NCI-H446 (cell line): ENCODE measurements at regions not wholly inside any gene's neighbourhood (a gene's known extent, or its start where the extent isn't known, plus 50 kb on each side); places are given as distances from the start of the nearest gene placed in this dataset.

ENCODE experiments used
- DNase-seq, 2 experiments: peaks; one replicate each; lab custom pipeline; 2025; lab: John Stamatoyannopoulos, UW

DNA sequence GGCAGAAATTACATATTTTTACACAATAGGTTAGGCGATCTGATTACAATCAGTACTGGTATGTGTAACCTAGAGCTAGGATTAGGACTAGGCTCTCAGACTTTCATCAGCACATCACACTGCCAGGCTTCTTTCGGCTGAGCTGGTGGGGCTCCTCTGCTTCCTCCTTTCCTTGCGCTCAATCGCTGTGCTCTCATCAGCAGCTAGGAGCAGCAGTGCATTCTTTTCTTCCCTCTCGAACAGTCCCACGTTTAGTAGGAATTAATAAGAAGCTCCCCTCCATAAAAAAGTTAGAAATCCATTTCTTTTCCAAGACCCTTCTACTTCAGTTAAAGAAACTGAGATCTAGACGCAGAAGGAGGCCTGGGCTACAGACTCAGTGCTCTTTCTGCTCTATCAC, 350.4 kb downstream of the SPRY1 start:
- DNase-seq: no peak

DNA sequence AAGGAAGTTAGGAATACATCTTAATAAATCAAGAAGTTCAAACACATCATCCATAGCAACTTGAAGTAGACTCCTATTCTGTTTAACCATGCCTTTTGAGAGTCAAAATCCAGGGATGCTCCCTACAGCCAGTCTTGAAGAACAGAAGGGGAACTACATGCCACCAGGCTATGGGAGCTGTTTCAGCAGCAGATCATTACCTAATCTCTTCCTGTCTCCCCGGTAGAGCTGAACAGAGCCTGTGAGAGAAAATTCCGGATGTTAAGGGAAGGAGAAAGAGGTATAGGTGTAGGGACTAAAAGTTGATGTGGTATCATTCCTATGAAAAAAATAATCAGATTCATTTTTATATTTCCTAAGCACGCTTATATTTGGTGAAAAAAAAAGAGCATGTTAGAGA, 352.2 kb downstream of the SPRY1 start:
- no peak for DNase-seq

DNA sequence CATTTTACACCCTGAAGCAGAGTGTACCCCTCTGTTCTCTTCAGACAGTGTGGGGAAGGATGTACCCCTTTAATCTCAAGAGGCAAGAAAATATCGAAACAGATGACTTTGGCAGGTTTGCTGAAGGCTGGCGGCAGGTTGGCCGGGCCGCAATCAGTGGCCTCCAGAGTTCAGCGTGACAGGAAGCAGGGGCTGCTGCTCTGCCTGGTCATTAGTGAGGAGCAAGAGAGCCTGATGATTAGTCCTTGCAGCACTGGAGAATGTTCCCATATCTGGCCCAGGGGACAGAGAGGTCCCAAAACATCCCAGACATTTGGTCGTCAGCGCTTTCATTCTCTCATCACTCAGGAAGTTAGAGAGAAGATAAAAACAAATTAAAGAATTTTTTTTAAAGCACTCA, 352.8 kb downstream of the SPRY1 start:
- no peak for DNase-seq

DNA sequence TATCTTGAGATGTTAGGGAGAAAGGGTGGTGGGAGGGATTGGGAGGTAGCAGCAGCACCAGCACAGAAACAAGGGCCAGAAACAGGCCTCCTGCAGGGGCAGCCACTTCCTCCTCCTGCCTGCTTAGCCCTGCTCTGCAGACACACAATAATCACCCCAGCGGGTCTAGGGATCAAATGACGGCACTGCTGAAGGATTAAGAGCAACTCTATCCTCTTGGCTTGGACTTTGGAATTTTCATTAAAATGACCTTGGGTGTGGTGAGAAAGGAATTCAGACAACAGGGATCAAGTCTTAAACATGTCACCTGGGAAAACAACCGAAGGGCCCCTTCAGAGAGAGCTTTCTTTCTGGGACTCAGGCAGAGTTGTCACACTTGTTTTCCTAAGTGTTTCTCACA, 353.4 kb downstream of the SPRY1 start:
- DNase-seq: no peak

DNA sequence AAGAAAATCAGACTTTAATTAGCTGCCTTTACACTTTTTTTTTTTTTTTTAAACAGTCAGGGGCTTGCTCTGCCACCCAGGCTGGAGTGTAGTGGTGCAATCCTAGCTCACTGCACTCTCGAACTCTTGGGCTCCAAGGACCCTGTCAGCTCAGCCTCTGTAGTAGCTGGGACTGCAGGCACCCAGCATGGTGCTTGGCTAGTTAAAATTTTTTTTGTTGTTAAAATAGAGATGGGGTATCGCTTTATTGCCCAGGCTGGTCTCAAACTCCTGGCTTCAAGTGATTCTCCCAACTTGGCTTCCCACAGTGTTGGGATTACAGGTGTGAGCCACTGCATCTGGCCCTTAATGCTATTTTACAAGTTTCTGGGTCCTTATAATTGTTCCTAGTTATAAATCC, 359.1 kb downstream of the SPRY1 start:
- no peak for DNase-seq

DNA sequence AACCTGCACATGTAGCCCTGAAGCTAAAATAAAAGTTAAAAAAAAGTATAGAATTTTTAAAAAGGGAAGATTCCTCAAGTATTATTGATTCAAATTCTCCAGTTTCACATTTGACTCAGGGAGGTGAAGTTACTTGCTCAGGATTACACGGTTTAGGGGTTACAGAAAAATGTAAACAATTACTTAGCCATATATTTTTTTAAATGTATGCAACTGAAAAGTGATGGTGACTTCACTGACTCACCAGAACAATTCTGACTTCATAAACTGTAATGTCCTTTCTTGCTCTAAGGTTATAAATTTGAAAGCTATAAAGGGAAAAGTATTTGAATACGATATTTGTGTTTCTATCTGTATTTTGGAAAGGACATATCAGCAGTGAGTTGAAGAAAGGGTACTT, 371.2 kb downstream of the SPRY1 start:
- no peak for DNase-seq

DNA sequence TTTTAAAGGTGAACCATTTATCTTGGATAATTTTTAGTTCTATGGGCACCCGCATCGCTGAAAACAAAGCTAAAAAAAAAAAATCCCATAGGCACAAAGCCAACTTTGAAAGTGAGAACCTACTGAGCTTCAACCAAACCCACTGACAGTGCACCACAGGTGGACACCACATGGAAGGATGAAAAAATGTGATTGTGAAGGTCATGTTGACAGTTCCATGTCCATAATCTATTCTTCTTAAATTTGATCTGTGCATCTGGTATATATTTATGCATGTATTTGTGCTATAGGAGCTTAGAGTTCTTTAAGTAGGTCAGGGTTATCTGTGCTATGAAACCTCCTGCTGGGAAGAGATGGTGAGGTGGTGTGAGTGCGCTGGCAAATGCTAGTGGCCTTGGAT, 374.3 kb downstream of the SPRY1 start:
- DNase-seq: no peak

DNA sequence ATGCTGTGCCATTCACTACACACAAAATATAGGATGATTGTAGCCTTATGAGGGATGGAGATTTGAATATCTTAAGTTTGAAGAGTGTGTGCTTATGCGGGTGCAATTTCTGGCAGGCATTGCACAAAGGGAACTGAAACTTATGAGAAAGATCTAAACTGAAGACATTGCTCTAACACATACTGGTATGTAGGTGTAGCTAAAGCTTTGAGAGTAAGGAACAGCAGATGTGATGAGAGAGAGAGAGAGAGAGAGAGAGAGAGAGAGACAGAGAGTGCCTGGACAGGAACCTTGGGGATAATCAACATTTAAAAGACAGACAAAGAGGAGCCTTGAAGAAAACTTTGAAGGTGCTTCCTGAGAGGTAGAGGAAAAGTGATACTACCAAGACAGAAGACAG, 379.7 kb downstream of the SPRY1 start:
- DNase-seq: no peak

DNA sequence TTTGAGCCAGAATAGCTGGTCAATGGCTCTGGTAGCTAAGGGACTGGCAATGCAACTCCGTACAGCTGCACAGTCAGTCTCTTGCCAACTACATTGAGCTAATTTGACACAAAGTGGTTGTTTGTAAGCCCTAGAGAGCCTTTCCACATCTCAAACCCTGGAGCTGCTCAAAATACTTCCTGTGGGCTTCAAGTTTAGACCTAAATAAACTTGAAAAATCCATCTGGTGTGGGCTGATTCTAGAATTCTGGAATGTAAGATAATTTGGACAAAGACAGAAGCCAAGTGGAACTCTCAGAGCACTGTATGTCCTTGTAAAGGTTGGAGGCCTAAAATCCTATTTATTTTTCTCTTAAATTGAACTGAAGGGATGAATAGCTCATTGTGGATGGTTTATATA, 380.8 kb downstream of the SPRY1 start:
- DNase-seq: peak in 1 of 2 experiments; percentile 20

DNA sequence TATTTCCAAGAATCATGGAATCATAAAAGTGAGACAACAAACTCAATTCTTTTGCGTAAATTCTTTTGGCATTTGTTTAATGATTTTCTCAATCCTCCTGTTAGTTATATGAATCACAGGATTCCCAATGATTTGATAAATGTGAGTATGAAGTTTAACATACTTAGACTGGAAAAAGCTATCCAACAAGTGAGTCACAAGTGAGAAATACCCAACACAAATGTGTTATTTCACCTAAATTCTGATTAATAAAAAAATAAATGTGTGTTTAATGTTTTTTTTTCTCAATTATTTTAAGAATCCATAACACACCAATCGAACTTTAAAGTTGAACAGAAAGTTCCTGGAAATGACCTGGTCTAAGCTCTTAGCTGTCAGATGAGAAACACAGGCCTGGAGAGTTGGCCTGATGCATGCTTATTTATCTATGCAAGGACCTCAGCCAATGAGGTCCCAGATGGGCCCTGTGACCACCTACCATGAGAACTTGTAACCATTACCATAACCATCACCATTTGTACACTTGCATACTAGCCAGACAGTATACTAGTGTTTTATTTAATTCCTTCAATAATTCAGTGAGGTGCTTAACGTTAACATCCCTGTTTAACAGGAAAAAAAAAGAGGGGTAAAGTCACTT, 386.7 kb downstream of the SPRY1 start:
- DNase-seq: no peak

DNA sequence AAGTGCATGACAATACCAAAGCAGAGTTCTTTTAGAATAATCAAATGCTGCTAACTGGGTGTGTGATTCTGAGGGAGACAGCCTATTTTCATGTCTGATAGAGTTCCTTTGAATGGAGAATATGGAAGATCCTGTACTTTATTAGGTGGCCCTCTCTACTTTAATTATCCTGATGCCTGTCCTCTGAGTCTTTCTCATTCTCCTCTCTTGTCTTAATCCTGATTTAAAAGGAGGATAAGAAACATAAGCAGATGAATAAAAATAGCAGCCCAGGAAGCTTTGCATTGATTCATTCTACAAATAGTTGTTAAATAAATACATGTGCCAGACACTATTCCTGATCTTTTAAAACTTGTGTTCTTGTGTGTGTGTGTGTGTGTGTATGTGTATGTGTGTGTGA, 387.3 kb downstream of the SPRY1 start:
- no peak for DNase-seq

DNA sequence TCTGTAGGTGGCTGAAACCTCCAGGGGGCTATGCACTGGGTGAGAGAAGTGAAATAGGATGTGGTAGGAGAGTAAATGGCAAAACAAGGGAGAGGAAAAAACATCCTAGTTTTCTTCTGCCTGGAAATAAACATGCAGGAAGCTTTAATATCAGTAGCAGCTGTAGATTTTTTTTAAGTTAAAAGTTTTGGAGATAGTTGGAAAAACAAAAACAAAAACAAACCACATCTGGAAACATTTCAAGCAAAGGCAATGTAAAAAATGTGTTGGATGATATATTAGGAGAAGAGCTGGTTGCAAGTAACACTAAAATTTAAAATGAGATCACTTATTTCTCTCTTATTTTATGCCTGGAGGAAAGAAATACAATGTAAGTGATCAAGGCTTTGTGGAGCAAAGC, 388.0 kb downstream of the SPRY1 start:
- no peak for DNase-seq

DNA sequence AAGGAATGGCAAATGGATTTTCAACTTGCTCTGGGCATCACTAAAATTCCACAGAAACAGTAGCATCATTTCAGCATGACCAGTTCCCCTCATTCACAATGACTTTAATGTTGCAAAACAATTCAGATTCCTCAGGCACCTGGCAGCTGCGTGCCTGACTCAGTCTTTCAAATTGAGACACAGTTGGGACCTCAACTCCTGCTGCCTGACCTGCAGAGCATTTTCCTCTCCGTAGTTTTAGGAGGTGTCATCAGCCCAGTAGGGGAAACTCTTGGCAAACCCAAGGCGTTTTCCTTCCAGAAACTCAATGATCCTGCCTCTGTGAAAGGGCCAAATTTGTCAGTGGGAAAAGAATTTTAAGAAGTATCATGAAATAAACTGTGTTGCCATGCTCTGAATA, 388.9 kb downstream of the SPRY1 start:
- peak in 1 of 2 experiments; percentile 21 for DNase-seq

DNA sequence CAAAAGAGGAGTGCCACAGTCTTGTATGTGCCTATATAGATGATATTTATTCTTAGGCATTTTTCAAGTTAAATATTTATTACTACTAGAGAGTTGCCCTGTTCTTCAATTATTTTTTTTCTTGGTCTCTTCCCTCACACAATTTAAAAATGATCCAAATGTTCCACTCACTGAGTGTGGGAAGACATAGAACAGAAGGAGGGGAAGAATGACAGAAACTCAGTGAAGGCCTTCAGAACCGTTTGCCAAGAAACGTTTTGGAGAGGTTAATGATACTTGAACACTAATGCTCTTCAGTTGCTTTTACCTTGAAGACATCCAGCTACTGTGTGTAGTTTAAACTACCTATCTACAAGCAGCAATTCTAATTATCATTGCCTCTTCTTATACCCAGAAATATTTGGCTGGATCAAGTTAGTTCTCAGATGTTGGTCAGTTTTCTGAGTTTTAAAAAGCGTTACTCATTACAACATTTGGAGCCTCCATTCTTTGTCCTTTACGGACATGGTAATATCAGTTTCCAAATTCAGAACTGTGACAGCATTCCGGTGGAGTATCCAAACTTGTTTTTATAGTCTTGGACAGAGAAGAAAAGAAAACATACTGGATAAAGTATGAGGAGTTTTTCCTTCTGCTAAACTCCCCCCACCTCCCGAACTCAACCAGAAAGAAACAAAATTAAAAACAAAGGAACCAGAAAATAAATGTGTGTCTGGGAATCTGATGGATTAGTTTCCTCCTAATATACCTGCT, 389.7 kb downstream of the SPRY1 start:
- no peak for DNase-seq

DNA sequence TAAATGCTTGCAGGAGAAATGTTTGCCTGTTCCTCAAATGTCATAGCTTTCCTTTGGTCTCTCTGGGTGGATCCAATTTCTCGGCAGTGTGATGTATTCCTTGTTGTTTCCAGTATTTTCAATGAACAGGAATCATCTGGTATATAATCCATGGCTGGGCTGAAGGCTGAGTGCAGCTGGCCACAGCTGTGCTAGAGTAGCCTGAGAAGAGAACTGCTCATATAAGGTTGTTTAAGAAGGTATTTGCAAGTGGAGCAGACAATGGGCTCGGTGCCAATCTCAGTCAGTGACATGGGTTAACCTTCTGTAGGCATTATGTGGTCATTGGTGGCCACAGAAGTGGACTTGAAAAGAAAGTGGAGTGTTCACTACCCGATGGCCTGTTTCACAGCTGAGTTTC, 390.3 kb downstream of the SPRY1 start:
- no peak for DNase-seq

DNA sequence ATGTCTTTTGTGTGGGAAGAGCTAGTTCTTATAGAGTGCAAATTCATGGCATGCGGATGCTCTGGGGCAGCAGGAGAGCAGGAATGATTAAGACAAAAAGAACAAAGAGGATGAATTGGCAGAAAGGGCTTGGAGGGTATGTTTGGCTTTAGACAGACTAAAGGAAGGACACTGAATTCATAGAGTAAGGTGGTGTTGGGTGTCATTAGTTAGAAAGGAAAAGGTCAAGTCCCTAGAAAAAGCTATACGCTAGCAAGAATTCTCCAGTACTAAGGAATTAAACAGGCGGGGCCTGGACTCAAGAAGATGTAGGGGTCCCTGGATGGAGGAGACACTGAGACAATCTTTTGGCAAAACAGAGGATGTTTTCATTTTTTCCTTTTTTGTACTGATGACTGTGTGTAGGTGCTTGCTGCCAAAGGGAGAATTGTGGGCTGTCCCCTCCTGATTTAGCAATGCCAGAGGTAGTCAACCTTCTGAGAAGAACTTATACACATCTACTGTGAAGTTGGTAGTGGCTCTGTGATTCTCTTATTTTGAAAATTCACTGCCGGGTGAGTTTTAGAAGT, 391.0 kb downstream of the SPRY1 start:
- DNase-seq: no peak

DNA sequence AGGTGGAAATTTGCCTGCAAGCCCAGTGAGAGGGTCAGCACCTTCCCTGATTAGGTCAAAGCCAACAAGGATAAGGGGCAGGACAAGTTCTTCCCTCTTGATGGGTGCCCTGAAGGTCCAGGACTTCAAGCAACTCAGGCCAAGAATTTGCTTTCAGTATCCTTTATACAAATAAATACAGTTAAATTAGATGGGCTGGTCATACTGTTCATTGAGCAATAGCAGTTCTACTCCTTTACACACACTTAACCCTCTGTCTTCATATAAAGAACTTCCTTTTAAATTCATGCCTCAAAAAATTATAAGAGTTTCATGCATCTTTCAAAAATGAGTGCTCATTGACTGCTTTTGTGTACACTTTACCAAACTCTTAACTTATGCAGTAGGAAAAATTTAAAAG, 392.0 kb downstream of the SPRY1 start:
- DNase-seq: no peak

DNA sequence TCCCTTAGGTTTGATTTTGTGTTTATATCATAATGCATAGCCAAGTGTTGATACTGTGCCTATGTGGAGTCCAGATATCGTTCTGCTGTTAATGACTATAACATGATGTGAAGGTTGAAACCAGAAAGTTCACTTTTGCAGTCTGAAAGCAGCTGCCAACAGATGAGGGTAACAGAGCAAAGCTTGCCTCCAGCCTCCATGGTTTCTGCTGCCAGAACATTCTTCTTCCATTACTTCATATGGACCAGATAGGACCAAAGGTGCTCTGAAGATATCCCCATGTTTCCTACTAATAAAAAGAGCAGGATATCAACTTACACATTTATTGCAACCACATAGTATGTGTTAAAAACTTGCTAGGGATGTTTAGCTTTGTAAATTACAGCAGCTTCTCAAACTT, 394.1 kb downstream of the SPRY1 start:
- no peak for DNase-seq

DNA sequence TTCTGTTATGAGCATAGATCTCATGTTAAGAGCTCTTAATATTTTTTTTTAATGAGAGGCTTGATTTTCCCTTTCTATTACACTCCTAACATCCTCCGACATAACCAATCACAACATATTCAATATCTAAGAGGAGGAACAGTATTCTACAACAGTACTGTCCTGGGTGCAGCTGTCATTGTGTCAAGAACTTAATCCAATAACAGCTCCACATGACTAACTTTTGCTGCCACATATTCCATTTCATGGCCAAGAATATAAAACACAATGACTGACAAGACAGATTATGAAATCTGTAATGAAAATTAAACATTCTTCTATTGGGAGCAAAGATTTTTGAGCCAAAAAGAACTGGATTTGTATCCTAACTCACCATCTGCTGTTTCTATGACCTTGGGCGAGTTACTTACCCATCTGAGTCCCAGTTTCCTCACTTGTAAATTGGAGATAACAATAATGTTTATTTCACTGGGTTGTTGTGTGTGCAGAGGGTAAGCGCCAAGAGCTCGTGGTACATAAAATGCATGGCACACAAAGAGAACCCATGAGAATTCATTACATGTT, 405.6 kb downstream of the SPRY1 start:
- DNase-seq: peak in 1 of 2 experiments; percentile 44

DNA sequence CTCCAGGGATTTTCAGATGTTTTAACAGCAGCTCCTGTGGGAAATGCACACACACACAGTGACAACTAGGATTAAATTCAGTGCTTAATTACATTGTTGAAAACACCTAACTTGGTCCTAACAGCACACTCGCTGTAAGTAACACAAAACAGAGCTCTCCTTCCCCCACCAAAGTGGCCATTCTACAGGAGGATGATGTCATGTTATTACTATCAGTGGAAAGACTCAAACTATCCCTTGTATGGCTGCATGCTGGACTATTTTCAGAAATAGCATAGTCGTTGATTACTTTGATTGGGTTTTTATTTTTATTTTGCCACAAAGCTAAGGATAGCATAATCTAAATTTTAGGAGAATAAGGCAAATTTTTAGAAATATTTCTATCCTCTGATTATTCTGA, 406.3 kb downstream of the SPRY1 start:
- no peak for DNase-seq

DNA sequence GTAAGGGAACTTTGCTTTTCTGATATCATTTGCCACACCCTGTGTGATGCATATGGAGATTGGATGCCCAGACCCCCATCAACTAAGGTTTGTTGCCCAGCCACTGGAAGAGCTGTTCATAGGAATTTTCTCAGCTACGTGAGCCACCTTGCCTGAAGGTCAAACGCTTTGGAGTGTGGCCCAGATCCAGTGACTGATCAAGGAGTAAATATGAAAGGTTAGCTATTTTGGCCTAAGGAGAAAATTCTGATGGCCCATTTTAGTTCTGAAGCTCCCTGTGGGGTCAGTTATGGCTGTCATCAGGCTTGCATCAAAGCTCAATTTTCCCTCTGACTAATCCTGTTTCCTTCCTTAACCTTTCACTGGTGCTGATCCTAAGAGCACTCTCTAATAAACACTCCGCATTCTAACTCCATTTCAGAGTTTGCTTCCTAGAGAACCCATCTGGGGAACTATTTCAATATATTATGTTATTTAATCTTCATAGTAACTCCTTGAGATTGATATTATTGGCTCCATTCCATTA, 407.7 kb downstream of the SPRY1 start:
- no peak for DNase-seq

DNA sequence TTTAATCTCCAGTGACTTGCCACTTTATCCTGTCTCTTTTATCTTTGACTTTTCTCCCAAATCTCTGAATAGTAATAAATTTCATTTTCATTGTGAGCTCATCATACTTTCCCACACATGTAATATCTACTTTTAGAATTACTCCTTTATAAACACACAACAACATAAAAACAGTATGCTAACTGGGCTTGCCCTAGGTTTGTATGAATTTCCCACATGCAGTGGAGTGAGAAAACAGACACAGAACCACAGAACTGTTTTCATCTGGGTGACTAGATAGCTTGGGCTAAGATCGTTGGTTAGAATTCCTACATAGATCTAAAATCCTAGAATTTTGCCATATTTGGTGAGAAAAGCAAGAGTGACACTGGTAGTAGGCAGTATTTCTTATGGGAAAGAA, 409.5 kb downstream of the SPRY1 start:
- DNase-seq: no peak

DNA sequence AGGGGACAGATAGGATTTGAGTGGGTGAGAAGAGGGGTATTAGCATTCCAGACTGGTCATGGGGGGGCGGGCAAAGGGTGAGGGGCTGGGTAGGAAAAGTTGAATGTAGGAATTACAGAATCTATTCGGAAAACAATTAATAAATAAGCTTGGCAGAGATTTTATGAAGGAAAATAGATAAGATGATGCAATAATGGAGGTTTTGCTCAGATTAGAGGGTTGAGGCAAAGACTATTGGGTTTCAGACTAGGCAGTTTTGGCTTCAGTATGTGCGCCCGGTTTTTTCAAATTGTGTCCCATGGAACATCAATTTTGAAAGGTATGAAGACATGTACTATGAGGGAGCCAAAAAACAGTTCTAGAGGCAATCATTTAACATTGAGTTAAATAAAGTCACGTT, 410.6 kb downstream of the SPRY1 start:
- no peak for DNase-seq
